ENCODE measurements at regions not wholly inside any gene's neighbourhood (a gene's known extent, or its start where the extent isn't known, plus 50 kb on each side); places are given as distances from the start of the nearest gene placed in this dataset.

GRCh38 chr15:38885001-38885400 lies 320.4 kb upstream of the RASGRP1 start:
- Histone ChIP-seq H3K4me2 (ENCODE audit: low read depth, low read length, poor library complexity, severe bottlenecking) (no peak overlapping the region), H3K27me3 (ENCODE audit: low read length) (no peaks in the 10 kb centered on the region), H3K9ac (ENCODE audit: low read length) (no peak overlapping the region), H4K20me1 (ENCODE audit: insufficient read depth, low read depth, low read length) (no peaks in the 10 kb centered on the region), H3K36me3 (ENCODE audit: insufficient read depth, low read length) (no peaks in the 10 kb centered on the region), H2AFZ (ENCODE audit: low read length) (no peak overlapping the region), H3K9me3 (ENCODE audit: low read length) (no peaks in the 10 kb centered on the region), H3K27ac (ENCODE audit: low read length) (no peak overlapping the region), H3K4me1 (ENCODE audit: low read length) (no peaks in the 10 kb centered on the region), H3K4me3 (ENCODE audit: low read length) (no peak overlapping the region), H3K79me2 (ENCODE audit: low read length) (no peaks in the 10 kb centered on the region), H3K9me2 (replicated peaks; ENCODE audit: insufficient read depth, low read length) (no peaks in the 10 kb centered on the region)
- no peak for DNase-seq

GRCh38 chr15:38885471-38885952 lies 320.9 kb upstream of the RASGRP1 start:
- no peaks in the 10 kb centered on the region for H3K4me1 ChIP-seq (ENCODE audit: low read length)
- no peaks in the 10 kb centered on the region for H3K79me2 ChIP-seq (ENCODE audit: low read length)
- no peaks in the 10 kb centered on the region for H3K9me3 ChIP-seq (ENCODE audit: low read length)
- H3K36me3 ChIP-seq (ENCODE audit: insufficient read depth, low read length): no peaks in the 10 kb centered on the region
- DNase-seq: no peak
- H4K20me1 ChIP-seq (ENCODE audit: insufficient read depth, low read depth, low read length): no peaks in the 10 kb centered on the region
- H3K4me3 ChIP-seq (ENCODE audit: low read length): no peak overlapping the region
- H3K9me2 ChIP-seq (replicated peaks; ENCODE audit: insufficient read depth, low read length): no peaks in the 10 kb centered on the region
- no peak overlapping the region for H2AFZ ChIP-seq (ENCODE audit: low read length)
- no peak overlapping the region for H3K27ac ChIP-seq (ENCODE audit: low read length)
- H3K27me3 ChIP-seq (ENCODE audit: low read length): no peaks in the 10 kb centered on the region
- no peak overlapping the region for H3K4me2 ChIP-seq (ENCODE audit: low read depth, low read length, poor library complexity, severe bottlenecking)
- no peak overlapping the region for H3K9ac ChIP-seq (ENCODE audit: low read length)

GRCh38 chr15:38886315-38887163 lies 321.9 kb upstream of the RASGRP1 start:
- Histone ChIP-seq H3K79me2 (ENCODE audit: low read length) (no peaks in the 10 kb centered on the region), H3K27me3 (ENCODE audit: low read length) (no peaks in the 10 kb centered on the region), H2AFZ (ENCODE audit: low read length) (no peak overlapping the region), H3K9me3 (ENCODE audit: low read length) (no peaks in the 10 kb centered on the region), H3K27ac (ENCODE audit: low read length) (no peak overlapping the region), H3K4me1 (ENCODE audit: low read length) (no peaks in the 10 kb centered on the region), H3K36me3 (ENCODE audit: insufficient read depth, low read length) (no peaks in the 10 kb centered on the region), H4K20me1 (ENCODE audit: insufficient read depth, low read depth, low read length) (no peaks in the 10 kb centered on the region), H3K9me2 (replicated peaks; ENCODE audit: insufficient read depth, low read length) (no peaks in the 10 kb centered on the region), H3K9ac (ENCODE audit: low read length) (no peak overlapping the region), H3K4me3 (ENCODE audit: low read length) (no peak overlapping the region), H3K4me2 (ENCODE audit: low read depth, low read length, poor library complexity, severe bottlenecking) (no peak overlapping the region)
- DNase-seq: no peak

- no peaks in the 10 kb centered on the region for H3K79me2 ChIP-seq (ENCODE audit: low read length)
- no peaks in the 10 kb centered on the region for H3K27me3 ChIP-seq (ENCODE audit: low read length)
- DNase-seq: no peak
- H3K9me3 ChIP-seq (ENCODE audit: low read length): no peaks in the 10 kb centered on the region
- no peak overlapping the region for H3K4me2 ChIP-seq (ENCODE audit: low read depth, low read length, poor library complexity, severe bottlenecking)
- H3K4me3 ChIP-seq (ENCODE audit: low read length): no peak overlapping the region
- H3K9me2 ChIP-seq (replicated peaks; ENCODE audit: insufficient read depth, low read length): no peaks in the 10 kb centered on the region
- no peak overlapping the region for H3K27ac ChIP-seq (ENCODE audit: low read length)
- H3K9ac ChIP-seq (ENCODE audit: low read length): no peak overlapping the region
- no peaks in the 10 kb centered on the region for H3K4me1 ChIP-seq (ENCODE audit: low read length)
- H4K20me1 ChIP-seq (ENCODE audit: insufficient read depth, low read depth, low read length): no peaks in the 10 kb centered on the region
- H2AFZ ChIP-seq (ENCODE audit: low read length): no peak overlapping the region
- H3K36me3 ChIP-seq (ENCODE audit: insufficient read depth, low read length): no peaks in the 10 kb centered on the region
Measured at GRCh38 chr15:38888701-38889221, 324.1 kb upstream of the RASGRP1 start.

- H3K4me1 ChIP-seq (ENCODE audit: low read length): no peaks in the 10 kb centered on the region
- H3K9ac ChIP-seq (ENCODE audit: low read length): no peak overlapping the region
- H3K9me3 ChIP-seq (ENCODE audit: low read length): no peaks in the 10 kb centered on the region
- no peaks in the 10 kb centered on the region for H3K9me2 ChIP-seq (replicated peaks; ENCODE audit: insufficient read depth, low read length)
- H3K36me3 ChIP-seq (ENCODE audit: insufficient read depth, low read length): no peaks in the 10 kb centered on the region
- no peak overlapping the region for H3K4me2 ChIP-seq (ENCODE audit: low read depth, low read length, poor library complexity, severe bottlenecking)
- no peak for DNase-seq
- no peaks in the 10 kb centered on the region for H3K79me2 ChIP-seq (ENCODE audit: low read length)
- no peaks in the 10 kb centered on the region for H3K27me3 ChIP-seq (ENCODE audit: low read length)
- H3K27ac ChIP-seq (ENCODE audit: low read length): no peak overlapping the region
- no peak overlapping the region for H3K4me3 ChIP-seq (ENCODE audit: low read length)
- H4K20me1 ChIP-seq (ENCODE audit: insufficient read depth, low read depth, low read length): no peaks in the 10 kb centered on the region
- H2AFZ ChIP-seq (ENCODE audit: low read length): no peak overlapping the region
Measured at GRCh38 chr15:38890194-38890593, 325.6 kb upstream of the RASGRP1 start.

- Histone ChIP-seq H4K20me1 (ENCODE audit: insufficient read depth, low read depth, low read length) (no peaks in the 10 kb centered on the region), H3K79me2 (ENCODE audit: low read length) (no peaks in the 10 kb centered on the region), H3K36me3 (ENCODE audit: insufficient read depth, low read length) (no peaks in the 10 kb centered on the region), H3K27me3 (ENCODE audit: low read length) (no peaks in the 10 kb centered on the region), H3K4me1 (ENCODE audit: low read length) (no peaks in the 10 kb centered on the region), H3K9me2 (replicated peaks; ENCODE audit: insufficient read depth, low read length) (no peaks in the 10 kb centered on the region), H3K9me3 (ENCODE audit: low read length) (no peaks in the 10 kb centered on the region), H3K9ac (ENCODE audit: low read length) (no peak overlapping the region), H3K4me2 (ENCODE audit: low read depth, low read length, poor library complexity, severe bottlenecking) (no peak overlapping the region), H3K4me3 (ENCODE audit: low read length) (no peak overlapping the region), H3K27ac (ENCODE audit: low read length) (no peak overlapping the region), H2AFZ (ENCODE audit: low read length) (no peak overlapping the region)
- no peak for DNase-seq
Measured at GRCh38 chr15:38893925-38894242, 329.3 kb upstream of the RASGRP1 start.

GRCh38 chr15:38894243-38894948 lies 329.8 kb upstream of the RASGRP1 start:
- Histone ChIP-seq H3K4me3 (ENCODE audit: low read length) (no peak overlapping the region), H3K36me3 (ENCODE audit: insufficient read depth, low read length) (no peaks in the 10 kb centered on the region), H2AFZ (ENCODE audit: low read length) (no peak overlapping the region), H4K20me1 (ENCODE audit: insufficient read depth, low read depth, low read length) (no peaks in the 10 kb centered on the region), H3K9me2 (replicated peaks; ENCODE audit: insufficient read depth, low read length) (no peaks in the 10 kb centered on the region), H3K27me3 (ENCODE audit: low read length) (no peaks in the 10 kb centered on the region), H3K4me2 (ENCODE audit: low read depth, low read length, poor library complexity, severe bottlenecking) (no peak overlapping the region), H3K4me1 (ENCODE audit: low read length) (no peaks in the 10 kb centered on the region), H3K9ac (ENCODE audit: low read length) (no peak overlapping the region), H3K9me3 (ENCODE audit: low read length) (no peaks in the 10 kb centered on the region), H3K27ac (ENCODE audit: low read length) (no peak overlapping the region), H3K79me2 (ENCODE audit: low read length) (no peaks in the 10 kb centered on the region)
- DNase-seq: no peak

Data from Karpas-422 (cell line).